ENCODE measurements at regions not wholly inside any gene's neighbourhood (a gene's known extent, or its start where the extent isn't known, plus 50 kb on each side); places are given as distances from the start of the nearest gene placed in this dataset.

- TF ChIP-seq POLR2A (IDR thresholded peaks at IDR 0.05; ENCODE audit: low read depth) (no peak), CTCF (IDR thresholded peaks at IDR 0.05) (no peak), POLR2AphosphoS5 (IDR thresholded peaks at IDR 0.05) (no peak)
Observed at GRCh38 chr7:131000389-131000788, 266.4 kb upstream of the KLF14 start.

All from esophagus muscularis mucosa (tissue), 3 donors.